RCC 7860 (cell line): ENCODE measurements at regions not wholly inside any gene's neighbourhood (a gene's known extent, or its start where the extent isn't known, plus 50 kb on each side); places are given as distances from the start of the nearest gene placed in this dataset.

Source experiments
- DNase-seq: peaks from one replicate; pipeline ENCODE4 v3.0.0-alpha.2; 2015; ENCODE audit warnings: low spot score
- FAIRE-seq: peaks from 2 replicates; lab custom pipeline; 2012; peaks lifted over from hg19 to GRCh38; lab: Jason Lieb, UNC

DNA sequence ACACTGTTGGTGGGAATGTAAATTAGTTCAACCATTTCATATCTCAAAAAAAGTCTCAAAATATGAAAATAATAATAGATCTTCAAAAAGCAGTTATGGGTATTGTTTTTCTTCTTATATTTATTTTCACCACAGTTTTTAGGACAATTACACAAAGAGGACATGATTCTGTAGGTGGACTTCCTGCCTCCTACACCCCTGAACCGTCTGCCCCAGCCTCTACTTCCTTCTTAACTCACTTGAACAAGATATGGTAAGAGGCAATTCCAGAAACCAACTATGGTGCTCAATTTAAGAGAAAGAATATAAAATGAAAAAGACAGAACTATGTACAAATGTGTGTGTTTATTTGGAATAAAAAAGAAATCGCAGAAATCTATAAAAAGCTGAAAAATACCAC is 74.1 kb upstream of the MON1B start:
- FAIRE-seq: no peak
- DNase-seq: no peak

DNA sequence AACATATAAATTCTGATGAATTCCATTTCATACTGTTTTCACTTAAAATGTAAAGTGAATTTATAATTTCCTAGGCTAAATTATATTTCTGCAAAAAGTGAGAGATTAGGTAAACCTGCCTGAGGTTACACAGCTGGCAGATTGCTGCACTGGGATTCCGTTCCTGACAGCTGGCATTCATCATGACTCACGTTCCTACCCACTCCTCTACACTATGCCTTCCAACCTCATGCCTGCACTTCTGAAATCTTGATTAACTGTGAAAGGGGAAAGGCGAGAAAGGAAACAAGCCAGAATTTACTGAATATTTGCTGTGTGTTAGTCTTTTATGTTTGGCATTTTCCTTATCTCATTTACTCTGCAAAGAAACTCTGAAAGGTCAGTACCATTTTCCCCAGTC is 73.3 kb upstream of the MON1B start:
- FAIRE-seq: no peak

GRCh38 chr16:77131398-77131797 is 59.6 kb upstream of the MON1B start:
- FAIRE-seq: no peak
- DNase-seq: no peak

More for the DNA sequence above, 73.3 kb upstream of the MON1B start:
- no peak for DNase-seq

DNA sequence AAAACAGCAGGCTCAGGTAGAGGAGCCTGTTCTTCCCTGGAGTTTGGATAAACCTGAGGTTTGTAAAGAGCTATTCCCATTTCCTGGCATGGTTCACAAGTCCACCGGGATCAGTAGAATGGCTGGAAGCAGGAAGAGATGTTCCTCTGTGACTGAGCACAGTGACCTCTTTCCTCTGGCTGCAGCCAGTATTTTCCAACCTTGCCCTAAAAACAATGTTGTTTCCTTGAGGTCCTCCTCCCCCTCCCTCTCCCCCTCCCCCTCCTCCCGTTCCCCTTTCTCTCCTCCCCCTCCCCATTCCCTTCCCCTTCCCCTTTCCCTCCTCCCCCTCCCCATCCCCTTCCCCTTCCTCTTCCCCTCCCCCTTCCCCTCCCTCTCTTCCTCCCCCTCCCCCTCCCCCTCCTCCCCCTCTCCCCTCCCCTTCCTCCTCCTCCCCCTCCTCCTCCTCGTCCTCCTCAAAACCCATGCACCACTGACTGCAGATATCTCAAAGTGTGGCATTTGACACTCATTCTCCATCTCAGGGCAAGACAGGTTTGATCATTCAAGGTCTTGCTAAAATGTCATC is 58.9 kb upstream of the MON1B start:
- no peak for FAIRE-seq
- no peak for DNase-seq

GRCh38 chr16:77133706-77134105 is 57.3 kb upstream of the MON1B start:
- DNase-seq: no peak
- FAIRE-seq: no peak

DNA sequence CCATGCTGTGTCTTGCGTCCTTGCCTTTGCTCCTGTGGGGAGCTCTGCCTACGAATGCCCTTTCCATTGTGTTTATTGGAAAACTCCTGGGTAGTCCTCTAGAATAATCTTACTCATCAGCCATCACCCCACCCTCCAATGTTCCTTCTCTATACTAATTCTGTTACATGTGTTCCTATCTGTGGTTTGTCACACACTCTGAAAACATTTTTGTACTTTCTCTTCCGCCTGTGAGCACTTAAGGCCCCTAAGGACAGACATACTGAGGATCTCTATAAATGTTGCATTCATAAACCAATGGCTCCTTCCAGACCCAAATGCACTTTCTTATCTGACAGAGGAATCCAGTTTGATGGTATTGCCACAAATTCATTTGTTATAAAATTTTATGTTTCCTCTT is 53.9 kb upstream of the MON1B start:
- FAIRE-seq (no peak), DNase-seq (no peak)
